ENCODE measurements at regions not wholly inside any gene's neighbourhood (a gene's known extent, or its start where the extent isn't known, plus 50 kb on each side); places are given as distances from the start of the nearest gene placed in this dataset.

GRCh38 chr13:72315312-72315711, 412.1 kb downstream of the MZT1 start (continued):
- TF ChIP-seq, protein P1, sequence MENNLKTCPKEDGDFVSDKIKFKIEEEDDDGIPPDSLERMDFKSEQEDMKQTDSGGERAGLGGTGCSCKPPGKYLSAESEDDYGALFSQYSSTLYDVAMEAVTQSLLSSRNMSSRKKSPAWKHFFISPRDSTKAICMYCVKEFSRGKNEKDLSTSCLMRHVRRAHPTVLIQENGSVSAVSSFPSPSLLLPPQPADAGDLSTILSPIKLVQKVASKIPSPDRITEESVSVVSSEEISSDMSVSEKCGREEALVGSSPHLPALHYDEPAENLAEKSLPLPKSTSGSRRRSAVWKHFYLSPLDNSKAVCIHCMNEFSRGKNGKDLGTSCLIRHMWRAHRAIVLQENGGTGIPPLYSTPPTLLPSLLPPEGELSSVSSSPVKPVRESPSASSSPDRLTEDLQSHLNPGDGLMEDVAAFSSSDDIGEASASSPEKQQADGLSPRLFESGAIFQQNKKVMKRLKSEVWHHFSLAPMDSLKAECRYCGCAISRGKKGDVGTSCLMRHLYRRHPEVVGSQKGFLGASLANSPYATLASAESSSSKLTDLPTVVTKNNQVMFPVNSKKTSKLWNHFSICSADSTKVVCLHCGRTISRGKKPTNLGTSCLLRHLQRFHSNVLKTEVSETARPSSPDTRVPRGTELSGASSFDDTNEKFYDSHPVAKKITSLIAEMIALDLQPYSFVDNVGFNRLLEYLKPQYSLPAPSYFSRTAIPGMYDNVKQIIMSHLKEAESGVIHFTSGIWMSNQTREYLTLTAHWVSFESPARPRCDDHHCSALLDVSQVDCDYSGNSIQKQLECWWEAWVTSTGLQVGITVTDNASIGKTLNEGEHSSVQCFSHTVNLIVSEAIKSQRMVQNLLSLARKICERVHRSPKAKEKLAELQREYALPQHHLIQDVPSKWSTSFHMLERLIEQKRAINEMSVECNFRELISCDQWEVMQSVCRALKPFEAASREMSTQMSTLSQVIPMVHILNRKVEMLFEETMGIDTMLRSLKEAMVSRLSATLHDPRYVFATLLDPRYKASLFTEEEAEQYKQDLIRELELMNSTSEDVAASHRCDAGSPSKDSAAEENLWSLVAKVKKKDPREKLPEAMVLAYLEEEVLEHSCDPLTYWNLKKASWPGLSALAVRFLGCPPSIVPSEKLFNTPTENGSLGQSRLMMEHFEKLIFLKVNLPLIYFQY (CRISPR knock-in tag; IDR thresholded peaks at IDR 0.05; ENCODE audit: borderline replicate concordance), result no peak
- TF ChIP-seq HOXD1 (CRISPR knock-in tag; IDR thresholded peaks at IDR 0.05) (no peak), SNAPC4 (CRISPR knock-in tag; IDR thresholded peaks at IDR 0.05) (no peak), MAZ (IDR thresholded peaks at IDR 0.05; ENCODE audit: borderline replicate concordance, low read depth, low read length) (no peak), MAZ (CRISPR knock-in tag; IDR thresholded peaks at IDR 0.05; ENCODE audit: low read depth) (no peak)
